Skeletal muscle tissue (tissue), 3 donors: ENCODE measurements at regions not wholly inside any gene's neighbourhood (a gene's known extent, or its start where the extent isn't known, plus 50 kb on each side); places are given as distances from the start of the nearest gene placed in this dataset.

Experiments
- H3K27ac ChIP-seq: one replicate; pipeline ENCODE4 v1.7.0; 2013; ENCODE audit warnings: mild to moderate bottlenecking, low read depth, low read length, inconsistent platforms
- H3K27me3 ChIP-seq, 3 donors: one replicate each; pipeline ENCODE4 v1.7.0; 2013; ENCODE audit warnings: low read length in 3 of 3; ENCODE audit not compliant: control insufficient read depth in 3 of 3, insufficient read depth in 3 of 3
- H3K36me3 ChIP-seq, 3 donors: one replicate each; pipeline ENCODE4 v1.7.0; 2013; ENCODE audit warnings: low read length in 3 of 3; ENCODE audit not compliant: control insufficient read depth in 3 of 3, insufficient read depth in 3 of 3
- H3K4me1 ChIP-seq, 3 donors: one replicate each; pipeline ENCODE4 v1.7.0; 2013; ENCODE audit warnings: low read length in 3 of 3, mild to moderate bottlenecking in 3 of 3; ENCODE audit not compliant: control insufficient read depth in 3 of 3, insufficient read depth in 3 of 3
- H3K4me3 ChIP-seq, 3 donors: one replicate each; pipeline ENCODE4 v1.7.0; 2013; ENCODE audit warnings: low read length in 3 of 3
- H3K9ac ChIP-seq, 3 donors: one replicate each; pipeline ENCODE4 v1.7.0; 2013; ENCODE audit warnings: low read length in 3 of 3, mild to moderate bottlenecking in 3 of 3, moderate library complexity in 2 of 3, low read depth in 1 of 3
- H3K9me3 ChIP-seq, 3 donors: one replicate each; pipeline ENCODE4 v1.7.0; 2013; ENCODE audit warnings: low read length in 3 of 3; ENCODE audit not compliant: control insufficient read depth in 3 of 3
- donor health status: Osteomylitis.

- no peaks in the 10 kb centered on the region for H3K9me3 ChIP-seq
- no peaks in the 10 kb centered on the region for H3K4me1 ChIP-seq
- no peak overlapping the region for H3K9ac ChIP-seq
- H3K4me3 ChIP-seq, result no peak overlapping the region
- H3K27ac ChIP-seq, result no peak overlapping the region
- H3K36me3 ChIP-seq, result no peaks in the 10 kb centered on the region
- H3K27me3 ChIP-seq, result peaks cover 4 to 10% (median 7%) of the 10 kb centered on the region in 3 donors
Observed at GRCh38 chr3:55127565-55127964, 199.7 kb upstream of the LRTM1 start.

- no peaks in the 10 kb centered on the region for H3K9me3 ChIP-seq
- H3K27me3 ChIP-seq, result peaks cover 4 to 10% (median 7%) of the 10 kb centered on the region in 3 donors
- H3K4me1 ChIP-seq, result no peaks in the 10 kb centered on the region
- H3K9ac ChIP-seq, result no peak overlapping the region
- no peaks in the 10 kb centered on the region for H3K36me3 ChIP-seq
- no peak overlapping the region for H3K27ac ChIP-seq
- no peak overlapping the region for H3K4me3 ChIP-seq
Observed at GRCh38 chr3:55124371-55124770, 196.5 kb upstream of the LRTM1 start.
